Fibroblast of skin of abdomen (primary cell): ENCODE measurements at regions not wholly inside any gene's neighbourhood (a gene's known extent, or its start where the extent isn't known, plus 50 kb on each side); places are given as distances from the start of the nearest gene placed in this dataset.
"Not testable (repeated sequence)": the region's sequence is repeated elsewhere in the genome, so short reads cannot be mapped to it uniquely, and the experiment has no call there.

Experiments
- DNase-seq: peaks from one replicate; pipeline ENCODE4 v3.0.0-alpha.2; 2013

DNA sequence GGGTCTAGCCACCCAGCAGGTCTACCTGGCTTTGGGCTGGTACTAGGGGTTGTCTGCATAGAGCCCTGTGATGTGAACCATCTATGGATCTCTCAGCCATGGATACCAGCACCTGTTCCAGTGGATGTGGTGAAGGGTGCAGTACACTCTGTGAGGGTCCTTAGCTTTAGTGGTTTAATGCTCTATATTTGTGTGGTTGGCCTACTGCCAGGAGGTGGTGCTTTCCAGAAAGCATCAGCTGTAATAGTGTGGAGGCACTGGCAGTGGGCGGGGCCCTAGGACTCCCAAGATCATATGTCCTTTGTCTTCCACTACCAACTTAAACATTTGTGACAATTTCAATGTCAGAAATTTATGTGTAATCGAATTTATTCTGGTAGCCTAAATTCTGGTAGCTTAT is 1065.1 kb downstream of the RPIA start:
- not testable (repeated sequence) for DNase-seq

DNA sequence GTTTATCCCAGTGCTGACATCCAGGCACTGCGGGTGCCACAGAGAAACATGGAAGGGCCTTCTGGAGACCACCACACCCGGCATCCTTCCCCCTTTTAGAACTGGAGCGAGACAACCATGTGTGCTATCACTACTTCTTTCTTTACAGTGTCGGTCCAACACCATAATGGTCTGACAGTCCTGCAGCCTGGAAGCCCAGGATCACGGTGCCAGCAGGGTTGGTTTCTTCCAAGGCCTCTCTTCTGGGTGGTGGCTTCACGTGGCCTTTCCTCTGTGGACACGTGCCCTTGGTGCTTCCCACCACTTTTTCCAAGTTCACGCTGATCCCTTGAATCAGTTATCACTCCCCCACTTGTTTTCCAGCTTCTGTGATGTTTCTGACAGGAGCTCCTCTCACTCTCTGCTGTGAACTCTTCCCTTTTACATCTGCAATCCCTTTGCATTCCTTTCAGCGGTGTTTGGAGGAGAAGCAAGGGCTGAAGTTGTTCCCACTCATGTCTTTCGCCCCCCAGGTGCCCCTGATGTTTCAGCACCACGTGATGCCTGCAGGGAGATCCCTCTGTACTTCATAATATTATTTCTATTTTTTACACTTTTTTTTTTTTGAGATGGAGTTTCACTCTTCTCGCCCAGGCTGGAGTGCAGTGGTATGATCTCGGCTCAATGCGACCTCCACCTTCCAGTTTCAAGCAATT is 1067.0 kb downstream of the RPIA start:
- not testable (repeated sequence) for DNase-seq

DNA sequence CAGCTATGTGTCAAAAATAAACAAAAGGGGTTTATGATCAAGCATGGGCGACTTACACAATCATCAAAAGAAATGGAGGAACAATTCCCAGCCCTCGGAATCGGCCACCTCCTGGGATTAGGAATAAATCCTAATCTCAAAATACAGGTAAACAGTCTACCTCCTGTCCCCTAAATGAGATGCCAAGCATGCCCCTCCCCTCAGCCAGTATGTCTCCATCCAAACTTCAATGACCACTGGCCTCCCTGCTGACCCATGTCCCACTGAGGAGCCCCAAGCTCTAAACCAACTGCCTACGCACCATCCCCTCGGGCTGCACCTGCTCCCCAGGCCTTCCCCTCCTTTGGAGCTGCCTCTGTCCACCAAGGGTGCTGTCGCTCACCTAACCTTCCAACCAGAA is 1069.3 kb downstream of the RPIA start:
- DNase-seq, result not testable (repeated sequence)

DNA sequence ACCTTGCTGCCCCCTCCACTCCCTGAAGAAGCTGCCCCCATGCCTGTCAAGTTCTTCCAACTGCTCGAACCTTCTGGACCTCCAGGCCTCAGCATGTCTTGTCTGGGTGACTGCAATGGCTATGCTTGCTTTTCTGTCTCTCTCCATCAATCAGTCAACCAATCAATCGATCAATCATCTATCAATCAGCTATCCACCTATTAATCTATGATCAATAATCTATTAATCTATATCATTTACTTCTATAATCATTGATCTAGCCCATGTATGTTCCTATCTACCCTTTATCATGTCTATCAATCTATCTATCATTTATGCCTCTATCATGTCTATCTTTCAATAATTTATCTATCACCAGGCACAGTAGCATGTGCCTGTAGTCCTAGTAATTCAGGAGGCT is 1069.7 kb downstream of the RPIA start:
- not testable (repeated sequence) for DNase-seq

DNA sequence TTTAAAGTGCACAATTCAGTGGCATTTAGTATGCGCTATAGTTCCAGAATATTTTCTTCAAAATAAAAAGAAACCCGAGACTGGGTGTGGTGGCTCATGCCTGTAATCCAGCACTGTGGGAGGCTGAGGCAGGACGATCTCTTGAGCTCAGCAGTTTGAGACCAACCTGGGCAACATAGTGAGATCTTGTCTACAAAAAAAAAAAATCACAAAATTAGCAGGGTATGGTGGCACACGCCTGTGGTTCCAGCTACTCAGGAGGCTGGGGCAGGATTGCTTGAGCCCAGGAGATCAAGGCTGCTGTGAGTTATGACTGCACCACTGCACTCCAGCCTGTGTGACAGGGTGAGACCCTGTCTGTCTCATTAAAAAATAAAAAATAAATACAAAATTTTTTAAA is 1070.4 kb downstream of the RPIA start:
- DNase-seq, result not testable (repeated sequence)

DNA sequence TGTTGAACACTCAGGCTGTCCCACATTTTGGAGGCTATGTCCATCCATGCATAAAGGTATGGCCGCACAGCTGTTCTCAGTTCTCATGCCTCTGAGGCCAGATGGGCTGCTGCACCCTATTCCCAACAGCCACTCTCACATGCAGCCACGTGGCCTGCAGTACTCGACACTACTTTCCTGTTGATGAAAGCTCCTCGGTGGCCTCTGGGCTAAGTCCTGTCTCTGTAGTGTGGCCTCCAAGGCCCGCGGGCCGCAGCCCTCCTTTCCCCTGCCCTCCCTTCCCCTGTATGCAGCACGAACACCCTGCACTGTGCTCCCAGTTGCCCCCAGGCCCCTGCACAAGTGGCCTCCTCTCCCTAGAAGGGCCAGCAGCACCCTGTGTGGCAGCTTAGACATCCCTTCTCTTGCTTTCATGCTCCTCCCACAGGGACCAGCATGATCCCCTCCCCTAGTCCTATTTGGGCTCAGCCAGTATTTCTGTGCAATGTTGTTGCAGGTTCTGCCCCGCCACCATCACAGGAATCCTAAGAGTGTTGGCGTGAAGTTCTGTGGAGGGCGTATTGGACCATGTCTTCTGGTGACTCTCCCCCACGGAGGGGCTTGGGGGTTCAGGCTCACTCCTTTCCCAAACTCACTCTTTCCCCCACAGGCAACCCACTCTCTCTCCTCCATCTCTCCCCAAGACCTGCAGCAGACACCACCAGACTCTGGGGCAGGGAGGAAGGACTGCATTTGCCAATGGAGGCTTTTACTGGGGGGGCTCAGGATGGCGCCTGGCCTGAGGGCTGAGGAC is 1071.2 kb downstream of the RPIA start:
- not testable (repeated sequence) for DNase-seq

DNA sequence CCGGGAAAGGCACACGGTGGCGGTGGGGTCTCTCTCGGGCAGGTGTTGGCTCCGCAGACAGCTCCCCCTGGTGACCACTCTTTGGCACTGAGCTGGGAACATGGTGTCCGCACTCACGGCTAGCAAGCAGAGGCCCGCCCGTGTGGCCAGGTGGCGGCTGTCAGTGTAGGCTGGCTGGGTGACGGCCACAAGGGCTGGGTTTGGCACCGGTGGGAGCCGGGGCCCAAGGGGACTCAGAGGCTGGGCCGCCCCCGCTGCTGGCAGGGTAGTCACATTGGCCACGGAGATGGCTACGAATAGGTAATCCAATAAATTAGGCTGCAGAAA is 1071.7 kb downstream of the RPIA start:
- DNase-seq, result no peak

DNA sequence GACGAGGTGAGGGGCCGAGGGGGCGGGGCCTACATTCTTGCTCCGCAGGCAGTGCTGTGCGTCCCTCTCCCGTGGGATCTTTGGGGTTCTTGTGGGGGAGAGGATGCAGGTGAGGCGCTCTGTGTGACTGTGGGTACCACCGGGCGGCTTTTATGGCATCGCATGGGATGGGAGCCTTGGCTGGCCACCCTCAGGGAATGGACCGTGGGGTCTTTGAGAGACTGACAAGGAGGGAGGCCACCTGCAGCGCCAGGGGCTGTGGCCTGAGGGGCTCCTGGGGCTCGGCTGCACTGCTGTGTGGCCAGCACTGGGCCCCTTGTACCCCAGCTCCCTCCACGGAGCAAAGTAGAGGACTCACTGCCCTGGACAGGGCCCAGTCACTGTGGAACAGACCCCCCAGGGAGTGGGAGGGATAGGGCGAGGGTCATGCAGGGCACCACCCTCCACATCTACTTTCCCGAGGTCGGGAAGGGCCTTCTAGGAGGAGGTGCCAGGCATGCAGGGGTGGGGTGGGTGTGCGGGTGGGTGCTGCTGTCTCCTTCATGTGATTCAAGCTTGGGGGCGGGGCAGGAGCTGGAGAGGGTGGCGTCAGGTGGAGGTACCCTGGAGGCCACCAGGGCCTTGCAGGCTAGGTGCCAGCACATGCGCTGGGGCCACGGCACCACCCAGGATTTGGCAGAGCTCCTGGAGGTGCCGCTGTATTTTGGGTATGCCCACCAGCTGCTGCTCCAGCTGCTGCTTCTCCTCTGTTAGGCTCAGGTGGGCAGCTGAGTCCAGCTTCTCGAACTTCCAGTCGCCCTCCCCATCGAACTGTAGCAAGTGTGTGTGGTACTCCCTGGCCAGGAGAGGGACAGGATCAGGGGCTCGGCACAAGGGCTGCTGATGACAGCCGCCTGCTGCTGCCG is 1072.4 kb downstream of the RPIA start:
- DNase-seq, result no peak

DNA sequence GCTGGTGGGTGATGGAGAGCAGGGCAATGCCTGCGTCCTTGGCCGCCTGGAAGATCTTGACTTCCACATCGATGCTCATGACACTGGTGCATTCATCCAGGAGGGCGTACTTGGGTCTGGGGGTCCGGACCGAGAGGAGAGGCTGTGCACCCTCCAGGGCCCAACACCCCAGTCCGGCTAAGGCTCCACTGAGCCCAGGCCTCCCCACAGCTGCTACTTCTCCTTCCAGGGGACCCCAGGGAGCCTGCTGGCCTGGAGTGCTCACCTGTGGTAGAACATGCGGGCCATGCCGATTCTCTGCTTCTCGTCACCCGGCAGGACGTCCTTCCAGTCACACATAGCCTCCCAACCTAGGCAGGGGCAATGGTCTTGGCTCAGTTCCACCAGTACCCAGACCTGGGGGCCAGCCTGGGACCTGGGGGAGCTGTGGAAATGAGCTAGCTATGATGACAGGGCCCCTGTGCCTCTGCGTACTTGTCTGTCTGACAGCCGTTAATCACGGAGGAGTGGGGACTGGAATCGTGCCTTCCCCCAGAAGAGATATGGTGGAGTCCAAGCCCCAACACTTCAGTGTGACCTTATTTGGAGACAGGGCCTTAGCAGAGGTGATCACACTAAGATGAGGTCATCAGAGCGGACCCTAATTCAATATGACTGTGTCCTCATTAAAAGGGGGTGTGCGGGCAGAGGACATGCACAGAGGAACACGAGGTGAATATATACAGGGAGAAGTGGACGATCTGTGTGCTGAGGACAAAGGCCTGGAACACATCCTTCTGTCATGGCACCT is 1073.3 kb downstream of the RPIA start:
- not testable (repeated sequence) for DNase-seq

DNA sequence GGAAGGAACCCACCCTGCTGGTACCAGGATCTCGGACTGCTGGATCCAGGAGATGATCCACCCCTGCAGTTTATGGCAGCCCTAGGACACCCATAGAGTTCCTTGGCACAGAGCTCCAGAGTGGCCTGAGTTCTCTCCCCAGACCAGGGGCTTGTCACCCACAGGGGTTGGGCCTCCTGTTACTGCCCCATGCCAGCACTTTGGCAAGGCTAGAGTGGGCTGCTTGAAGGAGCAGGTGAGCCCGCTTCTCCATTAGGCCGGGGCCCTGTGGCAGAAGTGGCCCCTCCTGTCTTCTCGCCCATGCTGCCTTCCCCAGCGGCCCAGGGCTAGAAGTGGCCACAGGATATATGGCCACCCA is 1073.9 kb downstream of the RPIA start:
- not testable (repeated sequence) for DNase-seq

DNA sequence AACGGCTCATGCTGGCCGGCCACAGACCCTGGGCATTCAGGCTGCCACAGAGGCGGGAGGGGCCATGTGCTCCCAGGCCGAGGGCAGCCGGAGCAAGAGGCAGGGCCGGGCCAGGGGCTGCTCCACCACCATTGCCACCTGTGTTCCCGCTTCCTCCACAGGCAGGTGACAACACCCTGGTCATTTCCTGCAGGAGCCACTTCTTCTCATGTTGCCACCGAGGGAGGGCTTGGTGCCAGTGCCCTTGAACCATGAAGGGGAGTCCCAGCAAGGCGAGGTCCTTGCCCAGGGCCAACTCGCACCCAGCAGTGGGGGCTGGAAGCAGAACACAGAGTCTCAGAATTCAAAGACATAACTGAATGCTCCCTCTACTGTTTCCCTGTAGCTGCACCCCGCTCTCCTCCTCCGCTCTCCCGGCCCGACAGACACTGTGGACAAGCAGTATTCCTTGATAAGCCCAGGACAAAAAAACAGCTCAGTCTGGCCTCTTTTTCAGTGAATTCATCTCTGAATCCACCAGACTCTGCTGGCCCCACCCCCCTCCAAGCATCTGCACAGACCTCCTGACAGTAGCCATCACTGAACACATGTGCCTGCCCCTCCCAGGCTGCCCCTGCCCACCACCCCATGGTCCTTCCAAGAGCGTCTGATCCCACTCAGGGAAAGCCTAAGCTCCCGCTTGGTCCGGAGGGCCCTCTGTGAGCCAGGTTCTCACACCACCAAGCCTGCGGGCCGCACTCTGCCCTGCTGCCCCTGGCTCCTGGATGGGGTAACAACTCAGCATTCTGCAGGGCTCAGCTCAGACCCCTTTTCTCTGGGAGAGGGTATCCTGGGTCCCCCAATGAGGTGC is 1074.9 kb downstream of the RPIA start:
- not testable (repeated sequence) for DNase-seq

DNA sequence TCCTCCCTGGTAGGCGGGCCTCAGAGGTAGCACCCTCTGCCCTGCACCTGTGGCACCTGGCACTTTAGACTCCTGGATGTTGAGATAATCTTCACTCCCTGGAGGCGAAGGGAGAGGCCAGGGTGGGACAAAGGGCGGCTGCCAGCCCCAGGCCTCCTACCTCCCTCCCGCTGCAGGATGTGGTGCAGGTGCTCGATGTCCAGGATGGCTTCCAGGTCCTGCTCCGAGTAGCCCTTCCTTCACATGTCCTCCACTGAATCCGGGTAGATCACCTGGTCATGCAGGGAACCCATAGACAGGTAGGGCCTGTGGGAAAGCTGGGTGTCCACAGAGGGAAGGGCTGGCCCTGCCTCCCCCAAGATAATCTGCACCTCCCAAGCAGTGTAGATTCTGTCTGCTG is 1075.6 kb downstream of the RPIA start:
- not testable (repeated sequence) for DNase-seq

DNA sequence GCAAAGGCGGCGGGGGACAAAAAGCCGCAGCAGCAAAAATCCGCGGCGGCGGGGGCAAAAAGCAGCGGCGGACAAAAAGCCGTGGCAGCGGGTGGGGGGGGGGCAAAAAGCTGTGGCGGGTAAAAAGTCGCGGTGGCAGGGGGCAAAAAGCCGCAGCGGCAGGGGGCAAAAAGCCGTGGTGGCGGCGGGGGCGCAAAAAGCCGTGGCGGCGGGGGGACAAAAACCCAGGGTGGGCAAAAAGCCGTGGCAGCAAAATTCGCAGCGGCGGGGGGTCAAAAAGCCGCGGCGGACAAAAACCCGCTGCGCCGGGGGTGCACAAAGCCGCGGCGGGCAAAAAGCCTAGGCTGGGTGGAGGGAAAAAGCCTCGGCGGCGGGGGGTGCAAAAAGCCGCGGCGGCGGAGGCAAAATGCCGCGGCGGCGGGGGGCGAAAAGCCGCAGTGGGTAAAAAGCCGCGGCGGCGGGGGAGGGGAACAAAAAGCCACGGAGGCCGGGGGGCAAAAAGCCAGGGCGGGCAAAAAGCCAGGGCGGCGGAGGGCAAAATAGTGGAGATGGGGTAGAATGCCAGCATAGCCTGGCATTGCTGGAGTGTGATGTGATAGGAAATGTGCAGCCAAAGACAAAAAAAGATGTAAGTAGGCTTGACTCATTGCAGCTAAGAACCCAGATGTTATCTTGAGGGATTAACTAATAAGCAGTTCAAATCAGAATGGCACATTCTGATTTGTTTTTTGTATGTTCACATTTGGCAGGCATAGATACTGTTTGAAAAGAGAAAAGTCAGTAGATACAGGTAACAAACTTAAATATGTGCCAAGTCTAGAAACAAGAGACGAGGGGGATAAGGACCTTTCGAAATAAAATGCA is 1076.3 kb downstream of the RPIA start:
- no peak for DNase-seq

DNA sequence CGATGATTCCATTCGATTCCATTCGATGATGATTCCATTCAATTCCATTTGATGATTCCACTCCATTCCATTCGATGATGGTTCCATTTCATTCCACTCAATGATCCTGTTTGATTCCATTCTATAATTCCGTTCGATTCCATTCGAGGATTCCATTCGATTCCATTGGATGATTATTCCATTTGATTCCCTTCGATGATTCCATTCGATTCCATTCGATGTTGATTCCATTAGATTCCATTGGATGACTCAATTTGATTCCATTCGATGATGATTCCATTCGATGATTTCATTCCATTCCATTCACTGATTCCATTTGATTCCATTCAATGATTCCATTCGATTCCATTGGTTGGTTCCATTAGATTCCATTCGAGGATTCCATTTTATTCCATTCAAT is 1084.4 kb downstream of the RPIA start:
- DNase-seq, result no peak

DNA sequence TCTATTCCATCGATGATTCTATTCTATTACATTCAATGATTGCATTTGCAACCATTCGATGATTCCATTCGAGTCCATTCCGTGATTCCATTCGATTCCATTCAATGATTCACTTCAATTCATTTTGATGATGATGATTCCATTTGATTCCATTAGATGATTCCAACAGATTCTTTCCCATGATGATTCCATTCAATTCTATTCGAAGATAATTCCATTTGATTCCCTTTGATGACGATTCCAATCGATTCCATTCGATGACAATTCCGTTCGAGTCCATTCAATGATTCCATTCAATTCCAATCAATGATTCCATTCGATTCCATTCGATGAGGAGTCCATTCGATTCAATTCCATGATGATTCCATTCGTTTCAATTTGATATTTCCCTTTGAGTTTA is 1088.8 kb downstream of the RPIA start:
- DNase-seq, result no peak

DNA sequence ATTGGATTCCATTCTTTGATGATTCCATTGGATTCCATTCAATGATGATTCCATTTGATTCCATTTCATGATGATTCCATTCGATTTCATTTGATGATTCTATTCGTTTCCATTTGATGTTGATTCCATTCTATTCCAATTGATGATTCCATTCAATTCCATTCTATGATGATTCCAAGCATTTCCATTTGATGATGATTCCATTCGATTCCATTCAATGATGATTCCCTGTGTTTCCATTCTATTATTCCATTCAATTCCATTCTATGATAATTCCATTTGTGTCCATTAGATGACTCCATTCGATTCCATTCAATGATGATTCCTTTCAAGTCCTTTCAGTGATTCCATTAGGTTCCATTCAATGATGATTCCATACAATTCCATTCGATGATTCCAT is 1090.5 kb downstream of the RPIA start:
- DNase-seq, result no peak

DNA sequence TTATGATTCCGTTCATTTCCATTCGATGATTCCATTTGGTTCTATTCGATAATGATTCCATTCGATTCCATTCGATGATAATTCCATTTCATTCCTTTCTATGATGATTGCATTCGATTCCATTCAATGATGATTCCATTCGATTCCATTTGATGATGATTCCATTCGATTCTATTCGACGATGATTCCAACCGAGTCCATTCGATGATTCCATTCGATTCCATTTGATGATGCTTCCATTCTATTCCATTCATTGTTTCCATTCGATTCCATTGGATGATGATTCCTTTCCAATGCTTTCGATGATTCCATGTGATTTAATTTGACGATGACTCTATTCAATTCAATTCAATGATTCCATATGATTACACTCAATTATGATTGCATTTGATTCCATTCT is 1093.5 kb downstream of the RPIA start:
- no peak for DNase-seq

DNA sequence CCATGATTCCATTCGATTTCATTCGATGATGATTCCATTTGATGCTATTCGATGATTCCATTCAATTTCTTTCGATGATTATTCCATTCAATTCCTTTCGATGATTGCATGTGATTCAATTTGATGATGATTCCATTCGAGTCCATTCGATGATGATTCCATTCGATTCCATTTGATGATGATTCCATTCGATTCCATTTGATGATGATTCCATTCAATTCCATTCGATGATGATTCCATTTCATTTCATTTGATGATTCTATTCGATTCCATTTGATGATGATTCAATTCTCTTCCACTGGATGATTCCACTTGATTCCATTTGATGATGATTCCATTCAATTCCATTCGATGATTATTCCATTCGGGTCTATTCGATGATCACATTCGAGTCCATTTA is 1094.1 kb downstream of the RPIA start:
- not testable (repeated sequence) for DNase-seq

DNA sequence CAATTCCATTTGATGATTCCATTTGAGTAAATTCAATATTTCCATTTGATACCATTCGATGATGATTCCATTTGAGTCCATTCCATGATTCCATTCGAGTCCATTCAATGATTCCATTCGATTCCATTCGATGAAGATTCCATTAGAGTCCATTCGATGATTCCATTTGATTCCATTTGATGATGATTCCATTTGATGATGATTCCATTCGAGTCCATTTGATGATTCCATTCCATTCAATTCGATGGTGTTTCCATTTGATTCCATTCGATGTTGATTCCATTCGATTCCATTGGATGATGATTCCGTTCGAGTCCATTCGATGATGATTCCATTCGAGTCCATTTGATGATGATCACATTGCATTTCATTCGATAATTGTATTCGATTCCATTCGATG is 1095.2 kb downstream of the RPIA start:
- DNase-seq, result not testable (repeated sequence)

DNA sequence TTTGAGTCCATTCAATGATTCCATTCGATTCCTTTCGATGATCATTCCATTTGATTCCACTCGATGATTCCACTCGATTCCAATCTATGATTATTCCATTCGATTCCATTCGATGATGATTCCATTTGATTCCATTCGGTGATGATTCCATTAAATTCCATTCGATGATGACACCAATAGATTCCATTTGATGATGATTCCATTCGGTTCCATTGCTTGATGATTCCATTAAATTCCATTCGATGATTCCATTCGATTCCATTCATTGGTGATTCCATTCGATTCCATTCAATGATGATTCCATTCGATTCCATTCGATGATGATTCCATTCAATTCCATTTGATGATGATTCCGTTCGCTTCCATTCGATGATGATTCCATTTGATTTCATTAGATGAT is 1104.1 kb downstream of the RPIA start:
- not testable (repeated sequence) for DNase-seq
